Right lobe of liver (tissue), 6 donors: ENCODE measurements at regions not wholly inside any gene's neighbourhood (a gene's known extent, or its start where the extent isn't known, plus 50 kb on each side); places are given as distances from the start of the nearest gene placed in this dataset.
"Not testable (repeated sequence)": the region's sequence is repeated elsewhere in the genome, so short reads cannot be mapped to it uniquely, and the experiment has no call there.

Experiments
- ATAC-seq, 4 donors: fragments of 200-7000 bp; cut with Tn5 transposase; one replicate each; pipeline ENCODE4 v1.9.1; 2020; ENCODE audit warnings: mild to moderate bottlenecking in 4 of 4, moderate library complexity in 4 of 4
- DNase-seq, 3 donors: peaks; one replicate each; pipeline ENCODE4 v3.0.0-alpha.2; 2020
- H3K27ac ChIP-seq, 3 donors: fragments of 200-600 bp; one replicate each; pipeline ENCODE4 v1.8.0; 2022
- H3K27me3 ChIP-seq, 2 donors: fragments of 200-600 bp; one replicate each; pipeline ENCODE4 v1.8.0; 2022
- H3K36me3 ChIP-seq, 4 donors: fragments of 200-600 bp; sonication (generic) in 1 of 4; one replicate each; pipeline versions ENCODE4 v1.5.1 to v1.8.0; 2017 to 2022; ENCODE audit warnings: control low read depth in 1 of 4
- H3K4me1 ChIP-seq, 4 donors: fragments of 200-600 bp; sonication (generic) in 1 of 4; one replicate each; pipeline versions ENCODE4 v1.5.1 to v1.8.0; 2017 to 2022; ENCODE audit warnings: control low read depth in 1 of 4
- H3K4me3 ChIP-seq, 3 donors: fragments of 200-600 bp; one replicate each; pipeline ENCODE4 v1.8.0; 2022
- H3K9me3 ChIP-seq, 4 donors: fragments of 200-600 bp; sonication (generic) in 1 of 4; one replicate each; pipeline versions ENCODE4 v1.5.1 to v1.8.0; 2017 to 2022; ENCODE audit warnings: control low read depth in 1 of 4
- WGBS: methylation state at CpG from one replicate; pipeline ENCODE4 v1.1.6; 2018; ENCODE audit warnings: low coverage, low lambda C conversion rate; ENCODE audit not compliant: insufficient coverage; ENCODE audit errors: missing lambda C conversion rate; 5-methylcytosine and 5-hydroxymethylcytosine counted together
- intact Hi-C, 2 donors: fragments of 100-400 bp; cut with DNase I; formaldehyde crosslinking; loops; one replicate each; pipeline versions ENCODE4 v1.11.2 to v1.14.1; 2022
- small RNA-seq, 2 experiments: library from RNA; depleted of rRNA; stranded (forward); fragments of <200 nt; gene quantifications; one replicate each; pipeline ENCODE3, GENCODE V24; 2016
- TF ChIP-seq, protein P1 (sequence below), 4 donors: fragments of 200-600 bp in 3 of 4; fragments of 450-650 bp in 1 of 4; IDR thresholded peaks; one replicate each; pipeline versions ENCODE4 v1.5.1 to v1.8.0; 2016 to 2022; ENCODE audit warnings: antibody characterized with exemption in 4 of 4, mild to moderate bottlenecking in 2 of 4
- donor health status: DM: no; HTN: yes; CAD: no.
- donor health status: DM: no; HTN: no; CAD: no.
- donor health status: DM: no; HTN: no; CAD: no.
- donor health status: DM: no; HTN: yes; CAD: no.
- donor health status: DM: no; HTN: yes; CAD: no.

DNA sequence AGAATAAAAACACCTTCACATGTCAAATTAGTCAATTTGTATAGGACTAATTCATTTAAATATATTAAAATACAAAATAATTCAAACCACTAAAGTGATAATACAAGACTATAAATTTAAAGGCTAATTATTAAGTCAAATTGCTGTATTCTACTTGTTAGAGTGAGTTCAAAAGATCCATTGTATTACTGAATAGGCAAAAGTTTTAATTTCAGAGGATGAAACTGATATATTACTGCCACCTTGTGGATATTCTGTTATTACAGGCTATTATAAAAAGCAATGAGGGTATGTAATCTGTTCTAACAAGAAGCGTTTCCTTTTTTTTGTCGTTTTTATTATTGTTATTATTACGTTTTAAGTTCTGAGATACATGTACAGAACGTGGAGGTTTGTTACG is 1825.5 kb upstream of the TPTE start:
- H3K27ac ChIP-seq, H3K4me3 ChIP-seq, H3K36me3 ChIP-seq, intact Hi-C loops, ATAC-seq, H3K4me1 ChIP-seq, H3K9me3 ChIP-seq, DNase-seq, H3K27me3 ChIP-seq: not testable (repeated sequence)
- TF ChIP-seq, protein P1, sequence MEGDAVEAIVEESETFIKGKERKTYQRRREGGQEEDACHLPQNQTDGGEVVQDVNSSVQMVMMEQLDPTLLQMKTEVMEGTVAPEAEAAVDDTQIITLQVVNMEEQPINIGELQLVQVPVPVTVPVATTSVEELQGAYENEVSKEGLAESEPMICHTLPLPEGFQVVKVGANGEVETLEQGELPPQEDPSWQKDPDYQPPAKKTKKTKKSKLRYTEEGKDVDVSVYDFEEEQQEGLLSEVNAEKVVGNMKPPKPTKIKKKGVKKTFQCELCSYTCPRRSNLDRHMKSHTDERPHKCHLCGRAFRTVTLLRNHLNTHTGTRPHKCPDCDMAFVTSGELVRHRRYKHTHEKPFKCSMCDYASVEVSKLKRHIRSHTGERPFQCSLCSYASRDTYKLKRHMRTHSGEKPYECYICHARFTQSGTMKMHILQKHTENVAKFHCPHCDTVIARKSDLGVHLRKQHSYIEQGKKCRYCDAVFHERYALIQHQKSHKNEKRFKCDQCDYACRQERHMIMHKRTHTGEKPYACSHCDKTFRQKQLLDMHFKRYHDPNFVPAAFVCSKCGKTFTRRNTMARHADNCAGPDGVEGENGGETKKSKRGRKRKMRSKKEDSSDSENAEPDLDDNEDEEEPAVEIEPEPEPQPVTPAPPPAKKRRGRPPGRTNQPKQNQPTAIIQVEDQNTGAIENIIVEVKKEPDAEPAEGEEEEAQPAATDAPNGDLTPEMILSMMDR (IDR thresholded peaks at IDR 0.05): peak in 2 of 4 donors; percentile 36 to 39
- WGBS: 11% methylated on average over 5 of the region's 5 CpGs

DNA sequence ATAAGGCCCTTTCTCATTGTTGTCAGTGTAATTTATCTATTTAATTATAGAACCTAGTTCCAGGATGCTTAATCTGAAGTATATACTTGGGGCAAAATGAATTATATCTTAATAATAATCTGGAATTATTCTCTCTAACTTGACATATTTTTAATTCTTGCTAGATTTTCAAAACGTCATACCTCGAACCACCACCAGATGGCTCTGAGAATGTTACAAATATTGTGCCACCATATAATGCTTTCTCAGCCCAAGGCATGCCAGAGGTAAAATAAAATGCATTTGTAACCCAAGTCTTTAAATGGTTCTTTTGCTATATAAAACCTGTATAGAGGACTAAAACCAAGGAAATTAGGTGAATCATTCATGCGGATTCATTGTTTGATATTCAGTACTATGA is 1820.1 kb upstream of the TPTE start:
- TF ChIP-seq, protein P1 (IDR thresholded peaks at IDR 0.05): peak in 2 of 4 donors; percentile 13 to 21
- H3K4me1 ChIP-seq, ATAC-seq, DNase-seq, H3K27ac ChIP-seq, intact Hi-C loops, H3K36me3 ChIP-seq, H3K9me3 ChIP-seq, H3K4me3 ChIP-seq, H3K27me3 ChIP-seq: not testable (repeated sequence)
- WGBS: 13% methylated on average over 1 of the region's 3 CpGs

DNA sequence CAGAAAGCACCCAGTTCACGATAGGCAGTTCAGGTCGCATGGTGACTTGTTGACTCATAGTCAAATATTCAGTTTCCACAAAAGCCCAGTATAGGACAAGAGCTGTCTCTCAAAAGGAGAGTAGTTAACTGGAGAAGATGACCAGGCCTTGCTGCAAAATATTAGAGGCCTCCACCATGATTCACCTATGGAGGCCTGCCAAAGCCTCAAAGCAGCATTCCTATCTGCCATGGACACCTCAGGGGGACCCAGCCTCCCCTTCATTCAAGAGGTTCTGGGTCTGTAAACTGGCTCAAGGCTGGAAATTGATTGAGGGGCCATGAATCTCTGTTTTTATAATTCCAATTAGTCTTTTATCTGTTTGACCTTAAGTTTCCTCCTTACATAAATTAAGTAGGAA is 1815.6 kb upstream of the TPTE start:
- H3K27me3 ChIP-seq, DNase-seq, H3K4me1 ChIP-seq, intact Hi-C loops, H3K27ac ChIP-seq, H3K9me3 ChIP-seq, ATAC-seq, H3K36me3 ChIP-seq, H3K4me3 ChIP-seq: not testable (repeated sequence)
- no CpG with 5 or more reads among the region's 2 CpGs for WGBS

Small RNA genes in the stretch of these regions (small RNA-seq; reads per million reads assigned to genes)
- 0 reads per million in 2 experiments for gene CR381572.1
